HG02642 (cell line): ENCODE measurements at regions not wholly inside any gene's neighbourhood (a gene's known extent, or its start where the extent isn't known, plus 50 kb on each side); places are given as distances from the start of the nearest gene placed in this dataset.

Experiments
- ATAC-seq: cut with Tn5 transposase; IDR thresholded peaks from one replicate; pipeline ENCODE4 v1.9.1; 2021; ENCODE audit warnings: mild to moderate bottlenecking; ENCODE audit not compliant: unreplicated experiment, poor library complexity

- no peak for ATAC-seq
Observed at GRCh38 chr13:22652796-22653195, 528.0 kb upstream of the SGCG start.

DNA sequence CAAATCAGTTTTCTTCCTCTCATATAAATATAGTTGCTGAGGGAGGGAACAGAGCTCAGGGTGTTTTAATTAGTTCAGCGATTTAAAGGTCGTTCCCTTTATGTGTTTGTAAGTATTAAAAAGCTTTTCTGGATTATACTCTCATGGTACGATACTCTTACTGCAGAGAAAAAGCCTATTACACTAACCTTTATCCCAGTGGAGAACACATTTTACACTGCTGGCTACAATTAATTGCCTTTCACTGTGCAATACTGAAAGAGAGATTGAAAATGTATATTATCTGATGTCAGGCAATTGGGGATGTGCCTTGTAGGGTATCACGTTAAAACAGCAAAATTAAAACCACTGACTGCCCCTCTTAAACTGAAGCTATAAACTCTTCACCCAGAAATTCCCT, 526.9 kb upstream of the SGCG start:
- ATAC-seq, result no peak

GRCh38 chr13:22655106-22655852, 525.5 kb upstream of the SGCG start:
- ATAC-seq, result no peak

DNA sequence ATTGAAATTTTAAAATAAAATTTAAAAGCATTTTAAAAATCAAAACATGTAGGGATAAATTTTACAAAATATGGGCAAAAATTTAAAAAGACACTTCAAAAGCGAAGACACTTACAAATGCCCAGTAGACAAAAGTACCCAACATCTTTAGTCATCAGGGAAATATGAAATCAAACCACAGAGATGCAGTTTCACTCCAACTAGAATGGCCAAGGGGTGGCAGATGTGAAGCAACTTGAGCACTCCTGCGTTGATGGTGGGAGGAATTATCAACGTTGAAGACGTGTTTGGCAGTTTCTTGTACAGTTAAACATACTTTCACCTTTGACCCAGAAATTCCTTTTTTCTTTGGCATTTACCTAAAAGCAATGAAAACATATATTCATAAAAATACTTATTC, 518.0 kb upstream of the SGCG start:
- ATAC-seq, result no peak

- no peak for ATAC-seq
Observed at GRCh38 chr13:22665506-22665905, 515.3 kb upstream of the SGCG start.

DNA sequence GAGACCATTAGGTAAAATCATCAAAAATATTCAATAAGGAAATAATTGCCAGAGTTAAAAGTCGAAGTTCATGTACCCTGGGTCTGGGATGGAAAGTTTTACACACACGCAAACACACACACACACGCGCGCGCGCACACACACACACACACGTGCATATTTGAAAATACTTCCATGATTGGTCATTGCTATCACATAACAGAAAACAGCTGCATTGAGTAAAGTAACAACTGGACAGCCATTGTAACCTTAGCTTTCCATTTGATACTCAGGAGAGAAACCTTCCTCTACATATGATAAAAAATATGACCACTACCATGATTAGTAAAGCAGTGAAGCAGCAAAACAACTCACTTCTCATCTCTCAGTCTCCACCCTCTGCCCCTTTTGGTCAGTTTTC, 490.0 kb upstream of the SGCG start:
- ATAC-seq, result no peak

DNA sequence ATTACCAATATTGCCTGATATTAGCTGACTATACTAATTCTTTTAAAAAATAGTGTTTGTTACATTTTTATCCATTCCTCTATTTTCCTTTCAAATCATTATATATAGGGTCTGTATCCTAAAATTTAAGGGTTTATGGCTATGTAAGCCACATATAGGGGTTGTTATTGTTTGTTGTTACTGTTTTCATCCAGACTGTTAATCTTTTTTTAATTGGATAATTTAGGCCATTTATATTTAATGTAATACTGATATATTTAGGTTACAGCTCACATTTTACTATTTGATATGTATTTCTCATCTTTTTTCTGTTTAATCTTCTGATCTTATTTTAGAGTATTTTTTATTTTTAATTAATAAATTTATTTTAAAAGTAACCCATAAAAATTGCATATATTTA, 487.1 kb upstream of the SGCG start:
- no peak for ATAC-seq

DNA sequence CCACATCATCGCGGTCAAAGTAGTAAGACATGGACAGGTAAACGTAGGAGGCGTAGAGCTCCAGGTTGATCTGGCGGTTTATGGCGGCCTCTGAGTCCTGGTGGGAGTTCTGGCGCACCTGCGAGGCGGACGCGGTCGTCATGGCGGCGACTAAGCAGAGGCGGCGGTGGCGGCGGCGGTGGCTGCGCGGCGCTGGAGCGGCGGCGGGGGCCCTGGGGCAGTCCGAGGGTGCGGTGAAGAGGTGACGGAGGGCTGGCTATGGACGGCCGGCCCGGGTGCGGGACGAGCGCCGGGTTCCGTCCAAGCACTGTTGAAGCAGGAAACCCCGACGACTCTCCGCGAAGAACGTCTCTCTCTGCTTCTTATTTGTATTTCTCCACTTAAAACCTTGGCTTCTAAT, 484.3 kb upstream of the SGCG start:
- no peak for ATAC-seq

DNA sequence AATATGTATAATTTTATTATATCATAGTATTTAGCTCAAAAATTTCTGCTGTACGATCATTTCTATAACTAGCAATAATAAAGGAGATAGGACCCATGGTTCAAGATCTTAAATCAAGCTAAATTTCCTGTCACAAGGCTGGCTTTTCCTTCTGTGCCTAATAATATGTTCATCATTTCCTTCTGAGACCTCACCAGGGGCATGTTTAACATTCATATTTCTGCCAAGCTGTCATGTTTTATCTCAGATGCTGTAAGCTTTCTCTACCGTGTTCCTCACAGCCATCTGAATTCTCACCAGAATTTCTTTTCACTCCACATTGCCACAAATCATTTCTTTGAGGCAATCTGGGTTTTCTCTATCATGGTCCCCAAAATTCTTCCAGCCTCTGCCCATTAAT, 482.3 kb upstream of the SGCG start:
- ATAC-seq, result no peak

GRCh38 chr13:22700246-22700887, 480.4 kb upstream of the SGCG start:
- ATAC-seq, result no peak

DNA sequence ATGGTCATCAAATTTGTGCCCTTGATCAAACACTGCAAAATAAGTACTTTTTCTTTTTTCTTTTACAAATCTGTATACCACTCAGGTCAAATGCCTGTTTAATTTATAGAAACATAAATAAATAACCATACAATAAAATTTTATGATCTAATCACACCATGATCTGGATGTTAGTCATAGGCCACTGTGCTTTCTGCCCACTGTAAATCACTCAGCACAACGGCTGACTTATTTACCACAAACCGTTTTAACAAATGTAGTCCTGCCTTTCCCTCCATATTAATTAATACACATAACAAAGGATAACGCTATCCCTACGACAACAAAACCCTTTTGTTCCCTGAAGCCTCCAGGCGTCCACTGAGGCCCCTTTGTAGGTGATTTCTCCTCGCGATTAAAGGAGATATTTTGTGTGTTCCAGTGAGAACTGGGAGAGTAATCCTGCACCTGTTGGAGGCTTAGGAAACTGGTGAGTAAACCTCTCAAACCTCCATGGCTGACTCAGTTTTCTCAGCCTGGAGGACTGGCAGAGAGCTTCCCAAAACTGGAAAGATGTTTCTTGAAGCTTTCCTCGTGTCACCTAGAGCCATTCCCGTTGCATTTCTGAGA, 477.1 kb upstream of the SGCG start:
- no peak for ATAC-seq

GRCh38 chr13:22707946-22708345, 472.8 kb upstream of the SGCG start:
- ATAC-seq, result no peak

- ATAC-seq, result no peak
Observed at GRCh38 chr13:22717036-22717435, 463.7 kb upstream of the SGCG start.

- no peak for ATAC-seq
Observed at GRCh38 chr13:22726726-22727125, 454.1 kb upstream of the SGCG start.

DNA sequence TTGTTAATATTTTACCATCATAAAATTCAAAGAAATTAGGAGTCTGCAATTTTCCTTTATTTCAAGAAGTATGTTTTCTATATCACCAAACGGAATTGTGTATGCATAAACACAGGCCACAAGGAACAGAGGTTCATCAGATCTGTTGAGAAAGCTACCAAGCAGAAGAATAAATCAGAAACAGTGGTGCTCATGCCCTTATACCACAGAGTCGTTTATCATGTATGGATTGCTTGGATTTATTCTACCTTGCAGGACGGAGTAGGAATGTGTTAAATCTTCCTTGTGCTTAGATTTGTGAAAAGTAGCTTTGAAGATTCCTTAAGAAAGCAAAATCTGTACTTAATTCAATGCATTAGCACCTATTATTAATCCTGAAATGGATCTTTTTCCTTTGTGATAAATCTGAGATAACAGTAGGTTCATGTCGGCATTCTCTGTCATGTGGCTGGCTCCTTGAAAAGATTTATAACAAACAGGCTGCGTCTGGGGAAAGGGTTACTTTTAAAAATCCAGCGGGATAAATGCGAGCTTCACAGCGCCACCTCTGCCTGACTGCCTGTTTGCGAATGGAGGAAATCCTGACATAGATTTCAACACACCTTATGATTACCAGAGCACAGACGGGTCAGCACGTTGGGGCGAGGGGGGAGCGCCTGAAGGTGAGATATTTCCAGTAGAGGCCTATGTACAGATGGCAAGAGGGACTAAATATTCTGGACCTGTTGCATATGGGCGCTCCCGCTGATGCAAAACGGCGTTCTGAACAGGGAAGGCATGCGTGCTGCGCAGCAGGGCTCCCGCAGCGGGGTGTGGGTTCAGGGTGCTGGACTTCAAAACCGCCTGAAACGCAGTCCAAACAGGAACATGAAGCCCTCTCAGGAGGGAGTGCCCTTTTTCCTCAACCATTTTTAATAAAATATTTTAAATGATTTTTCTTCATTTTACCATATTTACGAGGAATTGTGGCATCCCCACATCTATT, 445.5 kb upstream of the SGCG start:
- no peak for ATAC-seq

GRCh38 chr13:22736084-22736767, 444.6 kb upstream of the SGCG start:
- ATAC-seq, result no peak

- no peak for ATAC-seq
Observed at GRCh38 chr13:22736768-22737092, 444.0 kb upstream of the SGCG start.

GRCh38 chr13:22738357-22738756, 442.4 kb upstream of the SGCG start:
- no peak for ATAC-seq

DNA sequence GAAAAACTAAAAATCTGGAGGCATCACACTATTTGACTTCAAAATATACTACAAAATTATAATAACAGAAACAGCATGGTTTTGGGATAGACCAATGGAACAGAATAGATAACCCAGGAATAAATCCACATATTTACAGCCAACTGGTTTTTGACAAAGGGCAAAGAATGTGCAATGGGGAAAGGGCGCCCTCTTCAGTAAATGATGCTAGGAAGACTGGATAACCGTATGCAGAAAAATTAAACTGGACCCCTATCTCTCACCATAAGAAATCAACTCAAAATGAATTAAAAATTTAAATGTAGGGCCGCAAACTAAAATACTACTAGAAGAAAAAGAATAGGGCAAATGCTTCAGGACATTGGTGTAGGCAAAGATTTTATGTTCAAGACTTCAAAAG, 440.5 kb upstream of the SGCG start:
- no peak for ATAC-seq
